ENCODE measurements at regions not wholly inside any gene's neighbourhood (a gene's known extent, or its start where the extent isn't known, plus 50 kb on each side); places are given as distances from the start of the nearest gene placed in this dataset.

GRCh38 chr20:5445611-5446010 is 128.9 kb upstream of the PROKR2 start:
- intact Hi-C loops (cut with micrococcal nuclease), result loop anchor here (5.0 to 10.0 kb wide), 2 partner anchors 131 to 223 kb away; partner anchors contain the start of gene PROKR2
- no peaks in the 10 kb centered on the region for H3K4me1 ChIP-seq (ENCODE audit: control insufficient read depth, extremely low read depth, insufficient read depth, low read length)
- H3K9me3 ChIP-seq (replicated peaks; ENCODE audit: control insufficient read depth, insufficient read depth, low read length), result no peaks in the 10 kb centered on the region
- H3K27me3 ChIP-seq (ENCODE audit: control insufficient read depth in 2 of 2, insufficient read depth in 2 of 2, low read length in 2 of 2), result peaks cover 3 to 19% of the 10 kb centered on the region in 2 experiments
- DNase-seq (ENCODE audit: low read depth, low spot score), result no peak
- POLR2A ChIA-PET, result no interaction called here
- H3K79me2 ChIP-seq (ENCODE audit: control insufficient read depth, insufficient read depth, low read length), result no peaks in the 10 kb centered on the region
- no peak for FAIRE-seq
- BruUV-seq (replicated peaks), result no TSS peak
- H2AFZ ChIP-seq (ENCODE audit: low read depth, low read length), result no peak overlapping the region
- dilution Hi-C loops (cut with MboI; ENCODE audit: extremely low pct_ligation_motif_present, low sequenced_read_pairs), result no loop called here
- H4K20me1 ChIP-seq (replicated peaks; ENCODE audit: control insufficient read depth, extremely low read depth, insufficient read depth, low read length), result no peaks in the 10 kb centered on the region
- no peak overlapping the region for H3K4me2 ChIP-seq (ENCODE audit: insufficient read depth, low read length)
- H3K9ac ChIP-seq (replicated peaks; ENCODE audit: extremely low read depth, insufficient read depth, low read length), result no peak overlapping the region
- no peaks in the 10 kb centered on the region for H3K36me3 ChIP-seq (ENCODE audit: control insufficient read depth in 2 of 2, extremely low read depth in 1 of 2, insufficient read depth in 2 of 2, low read length in 2 of 2)
- no peak for TF ChIP-seq JUN (IDR thresholded peaks at IDR 0.05; ENCODE audit: borderline replicate concordance, insufficient read depth, insufficient read length, low read depth)
- TF ChIP-seq FOS (IDR thresholded peaks at IDR 0.05; ENCODE audit: borderline replicate concordance, insufficient read depth, low read length), result no peak
- TF ChIP-seq, protein P1, sequence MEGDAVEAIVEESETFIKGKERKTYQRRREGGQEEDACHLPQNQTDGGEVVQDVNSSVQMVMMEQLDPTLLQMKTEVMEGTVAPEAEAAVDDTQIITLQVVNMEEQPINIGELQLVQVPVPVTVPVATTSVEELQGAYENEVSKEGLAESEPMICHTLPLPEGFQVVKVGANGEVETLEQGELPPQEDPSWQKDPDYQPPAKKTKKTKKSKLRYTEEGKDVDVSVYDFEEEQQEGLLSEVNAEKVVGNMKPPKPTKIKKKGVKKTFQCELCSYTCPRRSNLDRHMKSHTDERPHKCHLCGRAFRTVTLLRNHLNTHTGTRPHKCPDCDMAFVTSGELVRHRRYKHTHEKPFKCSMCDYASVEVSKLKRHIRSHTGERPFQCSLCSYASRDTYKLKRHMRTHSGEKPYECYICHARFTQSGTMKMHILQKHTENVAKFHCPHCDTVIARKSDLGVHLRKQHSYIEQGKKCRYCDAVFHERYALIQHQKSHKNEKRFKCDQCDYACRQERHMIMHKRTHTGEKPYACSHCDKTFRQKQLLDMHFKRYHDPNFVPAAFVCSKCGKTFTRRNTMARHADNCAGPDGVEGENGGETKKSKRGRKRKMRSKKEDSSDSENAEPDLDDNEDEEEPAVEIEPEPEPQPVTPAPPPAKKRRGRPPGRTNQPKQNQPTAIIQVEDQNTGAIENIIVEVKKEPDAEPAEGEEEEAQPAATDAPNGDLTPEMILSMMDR (IDR thresholded peaks at IDR 0.05; ENCODE audit: extremely low read depth in 1 of 2, insufficient read depth in 1 of 2, low read depth in 1 of 2, low read length in 2 of 2), result no peak
- no peak for TF ChIP-seq EZH2 (IDR thresholded peaks at IDR 0.05; ENCODE audit: borderline replicate concordance, low read depth, low read length, severe bottlenecking)
- TF ChIP-seq MYC (IDR thresholded peaks at IDR 0.05; ENCODE audit: low read depth, low read length), result no peak
- TF ChIP-seq, protein P2, sequence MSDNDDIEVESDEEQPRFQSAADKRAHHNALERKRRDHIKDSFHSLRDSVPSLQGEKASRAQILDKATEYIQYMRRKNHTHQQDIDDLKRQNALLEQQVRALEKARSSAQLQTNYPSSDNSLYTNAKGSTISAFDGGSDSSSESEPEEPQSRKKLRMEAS (IDR thresholded peaks at IDR 0.05; ENCODE audit: insufficient read depth, insufficient read length), result no peak
- no peak for TF ChIP-seq POLR2AphosphoS5 (IDR thresholded peaks at IDR 0.05; ENCODE audit: insufficient read depth, low read depth, low read length)
- TF ChIP-seq GATA2 (IDR thresholded peaks at IDR 0.05; ENCODE audit: insufficient read depth, insufficient read length, low read depth, low read length), result no peak
- TF ChIP-seq POLR2A (IDR thresholded peaks at IDR 0.05; ENCODE audit: low read depth, low read length), result no peak
- no peak overlapping the region for H3K4me3 ChIP-seq (replicated peaks in 1 of 3; ENCODE audit: insufficient read depth in 1 of 3, low read depth in 1 of 3, low read length in 3 of 3)
- H3K27ac ChIP-seq (ENCODE audit: insufficient read depth, low read depth, low read length), result no peak overlapping the region
- CTCF ChIA-PET, result interaction anchor here (0.6 to 6.9 kb wide), 3 partner anchors 43 to 239 kb away, joined by 3 to 228 read pairs (median 4); no protein-coding TSS in a partner anchor
- no peaks in the 10 kb centered on the region for H3K9me1 ChIP-seq (replicated peaks; ENCODE audit: control insufficient read depth, extremely low read depth, insufficient read depth, low read length)
